Bronchial epithelial cell (primary cell): ENCODE measurements at regions not wholly inside any gene's neighbourhood (a gene's known extent, or its start where the extent isn't known, plus 50 kb on each side); places are given as distances from the start of the nearest gene placed in this dataset.

Experiments used
- DNase-seq: peaks from one replicate; pipeline ENCODE4 v3.0.0-alpha.2; 2010; ENCODE audit warnings: low read depth
- FAIRE-seq: peaks from 2 replicates; lab custom pipeline; 2011; peaks lifted over from hg19 to GRCh38; lab: Jason Lieb, UNC
- H3K27me3 ChIP-seq: 2 replicates; pipeline ENCODE4 v1.5.1; 2011; ENCODE audit warnings: low read length; ENCODE audit not compliant: control insufficient read depth, insufficient read depth
- H3K36me3 ChIP-seq: 2 replicates; pipeline ENCODE4 v1.5.1; 2011; ENCODE audit warnings: low read length; ENCODE audit not compliant: control insufficient read depth, insufficient read depth
- H3K4me3 ChIP-seq: 2 replicates; pipeline ENCODE4 v1.5.1; 2011; ENCODE audit warnings: mild to moderate bottlenecking, low read depth, low read length, control low read depth
- TF ChIP-seq, protein P1 (sequence below): IDR thresholded peaks from 2 replicates; pipeline ENCODE4 v1.5.1; 2011; ENCODE audit warnings: mild to moderate bottlenecking, moderate library complexity, low read length, control low read depth, inconsistent platforms; ENCODE audit not compliant: insufficient read depth, severe bottlenecking

DNA sequence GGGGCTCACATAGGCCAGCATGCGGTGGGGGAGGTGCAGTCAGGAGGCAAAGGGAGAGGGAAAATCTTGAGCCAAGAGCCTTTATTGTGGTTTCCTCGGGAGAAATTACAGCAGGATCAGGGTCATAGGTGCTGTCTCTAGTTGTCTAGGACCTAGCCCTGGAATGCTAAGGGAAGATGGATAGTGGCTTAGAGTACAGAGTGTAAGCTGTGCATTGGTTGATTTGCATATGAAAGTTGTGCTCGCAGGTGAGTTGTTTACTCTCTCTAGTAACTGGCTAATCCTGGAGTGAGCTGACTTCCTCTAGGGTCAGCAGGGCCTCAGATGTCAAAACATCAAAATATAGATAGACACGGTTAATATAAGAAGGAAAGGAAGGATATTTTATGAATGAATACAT is 877.7 kb downstream of the TLE4 start:
- FAIRE-seq (no peak), DNase-seq (no peak)
- TF ChIP-seq, protein P1, sequence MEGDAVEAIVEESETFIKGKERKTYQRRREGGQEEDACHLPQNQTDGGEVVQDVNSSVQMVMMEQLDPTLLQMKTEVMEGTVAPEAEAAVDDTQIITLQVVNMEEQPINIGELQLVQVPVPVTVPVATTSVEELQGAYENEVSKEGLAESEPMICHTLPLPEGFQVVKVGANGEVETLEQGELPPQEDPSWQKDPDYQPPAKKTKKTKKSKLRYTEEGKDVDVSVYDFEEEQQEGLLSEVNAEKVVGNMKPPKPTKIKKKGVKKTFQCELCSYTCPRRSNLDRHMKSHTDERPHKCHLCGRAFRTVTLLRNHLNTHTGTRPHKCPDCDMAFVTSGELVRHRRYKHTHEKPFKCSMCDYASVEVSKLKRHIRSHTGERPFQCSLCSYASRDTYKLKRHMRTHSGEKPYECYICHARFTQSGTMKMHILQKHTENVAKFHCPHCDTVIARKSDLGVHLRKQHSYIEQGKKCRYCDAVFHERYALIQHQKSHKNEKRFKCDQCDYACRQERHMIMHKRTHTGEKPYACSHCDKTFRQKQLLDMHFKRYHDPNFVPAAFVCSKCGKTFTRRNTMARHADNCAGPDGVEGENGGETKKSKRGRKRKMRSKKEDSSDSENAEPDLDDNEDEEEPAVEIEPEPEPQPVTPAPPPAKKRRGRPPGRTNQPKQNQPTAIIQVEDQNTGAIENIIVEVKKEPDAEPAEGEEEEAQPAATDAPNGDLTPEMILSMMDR = no peak
- Histone ChIP-seq H3K36me3 (no peaks in the 10 kb centered on the region), H3K4me3 (no peak overlapping the region), H3K27me3 (no peaks in the 10 kb centered on the region)

DNA sequence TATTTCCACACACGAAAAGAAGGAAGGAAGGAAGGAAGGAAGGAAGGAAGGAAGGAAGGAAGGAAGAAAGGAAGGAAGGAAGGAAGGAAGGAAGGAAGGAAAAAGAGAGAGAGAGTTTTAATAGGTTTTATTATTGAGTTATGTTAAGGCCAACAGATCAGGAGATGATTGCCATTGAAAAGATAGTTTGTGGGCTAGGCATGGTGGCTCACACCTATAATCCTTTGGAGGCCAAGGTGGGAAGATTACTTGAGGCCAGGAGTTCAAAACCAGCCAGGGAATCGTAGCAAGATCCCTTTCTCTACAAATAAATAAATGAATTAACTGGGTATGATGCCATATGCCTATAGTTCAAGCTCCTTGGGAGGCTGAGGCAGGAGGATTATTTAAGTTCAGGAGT is 877.2 kb downstream of the TLE4 start:
- no peak for DNase-seq
- TF ChIP-seq, protein P1 = no peak
- no peak for FAIRE-seq

DNA sequence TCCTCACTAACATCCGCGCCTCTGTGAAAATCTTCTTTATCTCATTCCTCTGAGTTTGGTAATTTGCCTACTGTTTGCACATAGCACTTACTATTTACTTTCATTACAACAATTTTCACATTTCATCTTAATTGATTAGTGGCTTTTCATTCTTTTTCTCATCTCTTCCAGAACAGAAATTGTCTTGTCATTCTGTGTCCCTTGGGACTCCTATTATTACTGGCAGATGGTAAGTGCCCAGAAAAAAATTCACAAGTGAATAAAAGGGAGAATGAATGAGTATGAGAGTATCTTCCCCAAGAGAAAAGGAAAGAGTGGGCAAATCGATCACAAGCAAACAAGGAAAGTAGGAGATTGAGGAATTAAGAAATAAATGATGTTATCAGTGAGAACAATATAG is 876.1 kb downstream of the TLE4 start:
- no peak overlapping the region for H3K4me3 ChIP-seq
- TF ChIP-seq, protein P1 = no peak
- no peak for FAIRE-seq
- DNase-seq = no peak
- no peaks in the 10 kb centered on the region for H3K27me3 ChIP-seq
- no peaks in the 10 kb centered on the region for H3K36me3 ChIP-seq

More for the DNA sequence above, 877.2 kb downstream of the TLE4 start:
- H3K4me3 ChIP-seq = no peak overlapping the region
- H3K36me3 ChIP-seq = no peaks in the 10 kb centered on the region
- H3K27me3 ChIP-seq = no peaks in the 10 kb centered on the region

DNA sequence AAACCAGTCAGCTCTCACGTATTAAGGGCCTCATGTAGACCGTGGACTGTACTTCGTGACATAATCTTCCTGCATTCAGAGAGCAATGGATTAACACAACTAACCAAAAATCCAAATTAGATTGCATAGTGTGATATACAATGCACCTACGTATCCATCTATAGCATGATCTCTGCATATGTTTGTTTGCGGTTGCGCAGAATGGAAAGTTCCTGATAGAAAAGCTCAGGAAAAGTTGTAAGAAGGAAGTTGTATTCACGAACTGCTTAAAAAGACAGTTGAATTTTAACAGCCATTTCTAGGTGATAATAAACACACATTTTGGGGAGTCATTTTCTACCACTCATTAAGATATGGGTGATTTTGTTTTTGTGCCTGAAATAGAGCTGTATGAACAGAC is 869.0 kb downstream of the TLE4 start:
- H3K27me3 ChIP-seq = no peaks in the 10 kb centered on the region
- H3K4me3 ChIP-seq = no peak overlapping the region
- no peak for DNase-seq
- TF ChIP-seq, protein P1 = no peak
- no peak for FAIRE-seq
- H3K36me3 ChIP-seq = no peaks in the 10 kb centered on the region

DNA sequence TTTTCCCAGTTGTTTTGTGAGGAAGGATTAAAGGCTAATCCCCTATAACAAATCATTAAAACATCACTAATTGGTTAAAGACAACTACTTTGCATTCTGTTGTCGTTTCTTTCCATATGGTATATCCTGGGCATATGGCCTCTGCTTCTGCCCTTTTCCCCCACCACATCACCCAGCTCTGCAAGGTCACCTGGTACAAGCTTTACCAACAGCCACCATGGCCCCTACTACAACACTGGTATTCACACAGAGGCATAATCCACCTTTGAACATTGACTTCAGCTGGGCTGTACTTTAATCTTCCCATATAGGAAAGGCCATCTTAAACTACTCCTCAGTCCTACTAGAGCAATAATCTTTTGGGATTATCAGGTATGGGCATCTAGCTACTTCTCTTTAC is 866.1 kb downstream of the TLE4 start:
- H3K4me3 ChIP-seq = no peak overlapping the region
- H3K27me3 ChIP-seq = no peaks in the 10 kb centered on the region
- H3K36me3 ChIP-seq = no peaks in the 10 kb centered on the region
- no peak for DNase-seq
- FAIRE-seq = no peak
- TF ChIP-seq, protein P1 = no peak

DNA sequence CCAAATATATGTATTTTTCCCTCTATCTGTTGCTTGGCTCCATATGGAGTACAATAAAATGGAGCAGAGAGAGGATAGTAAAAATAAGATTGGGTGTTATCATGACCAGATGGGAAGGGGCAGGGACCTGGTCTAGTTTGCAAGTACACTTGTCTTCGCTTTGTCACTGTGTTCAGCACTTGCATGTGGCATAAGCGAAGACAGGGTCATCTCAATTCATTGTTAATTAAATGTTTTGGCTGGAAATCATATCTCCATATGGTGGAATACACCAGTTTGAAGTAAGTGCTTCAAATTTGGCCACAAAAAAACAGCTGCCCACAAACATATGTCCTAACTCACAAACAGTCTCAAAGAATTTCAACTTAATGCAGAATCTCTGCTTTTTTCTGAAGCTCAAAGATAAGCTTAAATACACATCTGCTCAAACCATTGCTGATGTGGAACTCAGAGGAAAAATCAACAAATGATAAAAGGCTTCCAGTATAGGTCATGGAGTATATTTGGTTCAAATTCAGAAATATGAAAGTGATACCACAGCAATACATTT is 865.4 kb downstream of the TLE4 start:
- no peak for FAIRE-seq
- no peaks in the 10 kb centered on the region for H3K36me3 ChIP-seq
- H3K27me3 ChIP-seq = no peaks in the 10 kb centered on the region
- no peak for DNase-seq
- no peak overlapping the region for H3K4me3 ChIP-seq
- TF ChIP-seq, protein P1 = no peak
